HG02870 (cell line): ENCODE measurements at regions not wholly inside any gene's neighbourhood (a gene's known extent, or its start where the extent isn't known, plus 50 kb on each side); places are given as distances from the start of the nearest gene placed in this dataset.

ENCODE experiments used
- ATAC-seq: cut with Tn5 transposase; IDR thresholded peaks from one replicate; pipeline ENCODE4 v1.9.1; 2021; ENCODE audit warnings: mild to moderate bottlenecking, moderate library complexity; ENCODE audit not compliant: unreplicated experiment

- no peak for ATAC-seq
These were observed 667.0 kb downstream of the BCL11B start for GRCh38 chr14:98605043-98605442.

DNA sequence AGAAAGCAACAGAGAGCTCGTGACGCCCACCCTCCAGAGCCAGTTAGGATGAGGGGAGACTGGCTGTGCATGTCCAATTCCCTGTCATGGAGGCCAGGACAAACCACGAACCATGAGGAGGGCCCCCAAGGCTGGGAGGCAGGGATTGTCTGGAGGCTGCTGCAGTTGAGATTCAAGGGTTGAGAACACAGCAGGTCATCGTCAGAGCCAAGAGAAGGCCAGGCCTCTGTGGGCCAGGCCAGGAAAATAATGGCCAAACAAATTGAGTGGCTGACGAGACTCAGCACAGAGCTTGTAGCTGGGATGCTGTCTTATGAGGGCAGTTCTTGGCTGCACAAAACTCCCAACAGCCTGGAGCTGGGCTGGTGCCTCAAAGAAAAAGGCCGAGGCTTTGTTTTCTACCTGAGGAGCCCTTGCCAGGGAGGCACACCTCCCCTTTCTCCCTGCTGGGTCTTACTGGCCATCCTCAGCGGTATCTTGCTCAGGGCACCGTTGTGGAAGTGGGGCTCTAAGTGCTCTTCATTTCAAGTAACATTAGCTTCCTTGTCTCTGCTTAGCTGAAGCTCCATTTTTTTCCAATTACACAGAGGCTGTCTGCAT lies 665.9 kb downstream of the BCL11B start:
- no peak for ATAC-seq

DNA sequence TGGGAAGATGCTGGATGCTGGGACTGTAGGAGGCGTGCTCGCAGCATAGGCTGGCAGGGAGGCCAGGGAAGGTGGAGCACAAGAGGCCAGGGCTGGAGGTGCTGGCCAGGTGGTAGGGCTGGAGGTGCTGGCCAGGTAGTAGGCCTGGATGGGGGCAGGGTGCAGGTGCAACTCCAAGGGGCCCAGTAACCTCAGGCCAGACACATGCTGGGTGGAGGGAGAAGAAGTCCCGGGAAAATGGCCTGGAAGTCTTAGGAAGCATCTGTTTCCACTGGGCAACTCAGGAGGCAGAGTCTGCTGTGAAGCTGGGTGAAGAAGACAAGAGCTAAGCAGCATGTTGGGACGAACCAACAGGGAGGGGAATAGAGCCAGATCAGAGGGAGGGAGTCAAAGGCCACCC lies 665.2 kb downstream of the BCL11B start:
- ATAC-seq = no peak

GRCh38 chr14:98607341-98607910 lies 664.6 kb downstream of the BCL11B start:
- no peak for ATAC-seq

DNA sequence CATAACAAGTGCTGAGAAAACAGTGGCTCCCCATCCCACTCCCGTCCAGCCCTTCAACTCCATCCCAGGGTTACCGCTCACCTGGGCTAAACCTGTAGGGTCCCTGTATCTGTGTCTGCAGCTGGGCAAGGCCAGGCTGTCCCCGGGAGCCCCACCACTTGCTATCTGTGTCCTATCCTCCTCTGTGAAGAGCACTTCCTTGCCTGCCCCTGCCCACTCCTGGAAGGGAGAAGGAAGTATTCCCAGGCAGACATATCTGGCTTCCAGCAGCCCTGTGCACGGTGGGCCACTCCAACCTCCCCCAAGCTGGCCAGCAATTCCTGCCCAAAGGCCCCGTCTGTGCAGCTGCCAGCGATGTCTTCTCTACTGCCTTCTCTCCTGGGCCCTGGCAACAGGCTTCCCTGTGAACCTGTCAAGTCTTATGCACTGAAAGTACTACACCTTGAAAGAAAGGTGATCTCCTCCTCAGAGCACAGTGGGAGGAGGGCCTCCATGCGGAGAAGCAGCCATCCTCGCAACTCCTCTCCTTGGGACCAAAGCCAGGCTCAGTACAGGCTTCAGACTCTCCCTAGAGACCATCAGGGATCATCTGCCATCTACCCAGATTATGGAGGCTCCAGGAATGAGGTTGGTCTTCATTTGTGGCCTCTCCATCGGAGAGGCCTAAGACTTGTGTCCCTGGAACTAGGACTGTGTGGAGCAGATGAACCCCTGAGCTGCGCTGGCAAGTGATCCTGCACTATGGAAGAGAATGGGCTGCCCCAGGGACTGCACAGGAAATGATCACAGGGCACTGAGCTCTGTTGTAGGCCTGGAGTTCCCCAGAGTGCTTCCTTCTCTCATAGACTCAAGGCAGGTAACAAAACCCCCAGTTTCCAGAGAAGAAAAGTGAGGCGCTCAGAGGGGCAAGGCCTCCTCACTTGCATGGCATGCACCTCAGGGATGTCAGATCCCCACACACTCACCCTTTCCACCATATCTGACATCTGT lies 663.6 kb downstream of the BCL11B start:
- no peak for ATAC-seq

- ATAC-seq = no peak
These were observed 659.4 kb downstream of the BCL11B start for GRCh38 chr14:98612434-98613200.

GRCh38 chr14:98614741-98615140 lies 657.3 kb downstream of the BCL11B start:
- no peak for ATAC-seq

GRCh38 chr14:98622208-98623051 lies 649.6 kb downstream of the BCL11B start:
- no peak for ATAC-seq

DNA sequence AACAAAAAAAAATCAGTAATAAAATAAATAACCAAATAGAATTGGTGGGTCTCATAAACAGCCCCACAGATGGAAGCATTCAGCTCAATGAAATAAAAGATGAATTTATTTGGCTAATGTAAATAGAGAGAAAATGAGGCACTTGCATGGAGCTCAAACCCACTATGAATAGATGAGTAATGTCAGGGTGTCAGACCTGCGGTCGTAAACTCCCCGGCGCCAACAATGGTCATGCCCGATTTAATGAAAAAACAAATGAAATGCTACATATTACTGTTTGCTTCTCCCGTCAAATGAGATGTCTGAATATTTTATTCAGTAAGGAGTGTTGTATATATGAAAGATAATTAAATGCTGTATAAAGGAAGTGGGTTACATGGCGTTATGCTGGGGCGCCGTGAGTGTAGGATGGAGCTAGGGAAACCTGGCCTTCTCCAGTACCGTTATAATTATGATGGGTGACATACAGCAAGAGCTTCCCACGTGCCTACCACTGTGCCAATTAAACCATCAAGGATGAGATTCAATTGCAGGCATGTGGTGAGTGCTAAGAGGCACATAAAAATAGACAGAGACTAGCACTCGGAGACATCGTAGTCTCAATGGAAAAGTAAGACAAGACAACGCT lies 648.1 kb downstream of the BCL11B start:
- ATAC-seq = no peak

GRCh38 chr14:98633380-98633779 lies 638.6 kb downstream of the BCL11B start:
- no peak for ATAC-seq

DNA sequence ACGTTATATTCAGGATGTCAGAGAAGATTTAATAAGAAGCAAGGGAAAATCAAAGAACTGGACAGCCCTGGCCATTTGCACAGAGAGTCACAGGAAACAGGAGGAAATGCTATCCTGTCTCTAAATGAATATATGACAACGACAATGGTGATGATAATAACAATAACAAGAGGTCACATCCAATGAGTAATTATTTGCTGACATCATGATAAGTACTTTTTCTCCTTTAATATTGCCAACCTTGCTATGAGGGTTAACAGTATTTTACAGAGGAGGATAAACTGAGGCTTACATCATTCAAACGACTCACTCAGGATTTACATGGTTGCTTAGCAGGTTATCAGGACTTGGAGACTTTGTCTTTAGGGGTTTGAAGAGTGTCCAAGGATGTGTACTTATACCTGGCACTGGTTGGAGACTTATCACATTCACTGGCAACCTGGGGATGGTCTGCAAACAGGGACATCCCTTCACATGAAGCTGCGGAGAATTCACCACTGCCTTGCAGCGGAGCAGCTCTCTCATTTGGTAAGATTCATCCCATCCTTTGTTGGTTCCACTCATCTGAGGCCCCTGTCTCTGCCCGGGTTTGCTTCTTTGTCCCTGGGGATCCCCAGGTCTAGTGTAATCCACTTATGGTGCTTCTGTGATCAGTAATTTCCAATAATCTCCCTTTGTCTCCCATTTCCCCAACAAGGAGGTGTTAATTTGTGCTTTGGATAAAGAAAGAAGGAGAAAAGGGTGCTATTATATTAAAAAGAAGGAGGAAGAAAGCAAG lies 637.8 kb downstream of the BCL11B start:
- no peak for ATAC-seq

DNA sequence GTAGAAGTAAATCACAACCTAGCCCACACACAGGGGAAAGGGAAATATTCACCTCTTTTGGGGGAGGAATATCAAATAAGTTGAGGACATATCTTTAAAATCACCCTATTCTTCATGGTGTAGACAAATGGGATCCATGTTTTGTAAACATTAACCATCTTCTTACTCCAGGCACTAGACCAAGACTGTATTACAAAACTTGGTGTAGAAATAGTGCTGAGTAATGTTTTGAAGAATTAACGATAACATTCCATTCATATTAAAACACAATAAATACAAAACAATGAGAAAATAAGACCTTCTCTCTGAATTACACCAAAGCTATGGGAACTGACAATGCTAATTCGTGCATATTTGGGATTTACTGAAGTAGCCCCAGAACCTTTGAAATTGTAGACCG lies 633.6 kb downstream of the BCL11B start:
- no peak for ATAC-seq

GRCh38 chr14:98647754-98648153 lies 624.2 kb downstream of the BCL11B start:
- ATAC-seq = no peak

DNA sequence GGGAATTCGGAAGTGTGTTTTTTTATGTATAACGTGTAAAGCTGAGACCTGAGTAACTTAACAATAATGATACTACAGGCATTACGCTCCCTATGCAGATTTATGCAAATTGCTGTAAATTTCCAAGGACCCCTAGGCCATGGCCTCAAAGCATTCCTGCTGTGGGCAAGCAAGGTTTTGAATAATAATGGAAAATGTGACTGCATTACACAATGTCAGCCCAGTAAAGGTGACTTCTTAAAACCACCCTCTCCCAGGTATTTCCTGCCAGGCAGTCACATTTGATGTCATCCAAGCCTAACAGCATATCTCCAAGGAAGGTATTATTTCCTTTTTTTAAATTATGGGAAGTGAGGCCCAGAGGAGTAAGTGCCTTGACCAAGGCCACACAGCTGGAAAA lies 621.0 kb downstream of the BCL11B start:
- ATAC-seq = no peak

GRCh38 chr14:98665007-98665406 lies 607.0 kb downstream of the BCL11B start:
- no peak for ATAC-seq

- no peak for ATAC-seq
These were observed 605.5 kb downstream of the BCL11B start for GRCh38 chr14:98666545-98666944.

- no peak for ATAC-seq
These were observed 590.0 kb downstream of the BCL11B start for GRCh38 chr14:98682033-98682432.

DNA sequence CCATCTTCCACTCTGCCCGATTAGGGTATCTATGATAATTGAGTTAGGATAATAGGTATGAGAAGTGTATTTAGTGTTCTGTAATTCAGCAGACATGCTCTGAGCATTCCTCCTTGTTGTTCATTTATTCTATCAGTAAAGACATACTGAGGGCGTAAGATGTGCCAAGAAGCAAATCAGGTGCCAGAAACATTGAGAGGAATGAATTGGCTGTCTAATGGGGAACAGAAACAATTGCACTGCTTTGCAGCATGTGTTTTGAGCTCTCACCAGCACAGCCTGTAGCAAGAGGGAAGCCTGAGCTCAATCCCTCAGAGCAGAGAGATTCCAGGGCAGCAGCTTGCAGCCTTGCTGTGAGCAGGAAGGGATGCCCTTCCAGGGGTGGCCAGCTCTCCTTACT lies 589.3 kb downstream of the BCL11B start:
- no peak for ATAC-seq

GRCh38 chr14:98684468-98684867 lies 587.5 kb downstream of the BCL11B start:
- ATAC-seq = no peak
